IPS DF 6.9 (cell line): ENCODE measurements at regions not wholly inside any gene's neighbourhood (a gene's known extent, or its start where the extent isn't known, plus 50 kb on each side); places are given as distances from the start of the nearest gene placed in this dataset.
"Not testable (repeated sequence)": the region's sequence is repeated elsewhere in the genome, so short reads cannot be mapped to it uniquely, and the experiment has no call there.

Experiments
- DNase-seq: peaks from one replicate; pipeline ENCODE4 v3.0.0-alpha.2; 2013; ENCODE audit warnings: low read depth, low spot score
- H3K27ac ChIP-seq: one replicate; pipeline ENCODE4 v1.5.1; 2013; ENCODE audit warnings: low read length, control low read depth
- H3K27me3 ChIP-seq: 2 replicates; pipeline ENCODE4 v1.6.1; 2013; ENCODE audit warnings: mild to moderate bottlenecking, low read length; ENCODE audit not compliant: control insufficient read depth, insufficient read depth
- H3K36me3 ChIP-seq: 2 replicates; pipeline ENCODE4 v1.6.1; 2013; ENCODE audit warnings: low read length; ENCODE audit not compliant: control insufficient read depth, insufficient read depth
- H3K4me1 ChIP-seq: 2 replicates; pipeline ENCODE4 v1.6.1; 2013; ENCODE audit warnings: low read length; ENCODE audit not compliant: control insufficient read depth, insufficient read depth
- H3K4me3 ChIP-seq: 2 replicates; pipeline ENCODE4 v1.5.1; 2013; ENCODE audit warnings: mild to moderate bottlenecking, low read length
- H3K9me3 ChIP-seq: 2 replicates; pipeline ENCODE4 v1.6.1; 2013; ENCODE audit warnings: low read length, inconsistent platforms; ENCODE audit not compliant: control insufficient read depth, insufficient read depth
- WGBS: extraction: QIAGEN DNeasy Blood & Tissue Kit; methylation state at CpG from one replicate; pipeline ENCODE4 v1.1.7; 2013; ENCODE audit warnings: mixed read lengths, missing lambda C conversion rate; ENCODE audit not compliant: insufficient read length, insufficient coverage; 5-methylcytosine and 5-hydroxymethylcytosine counted together

- Histone ChIP-seq H3K4me3 (no peak overlapping the region), H3K27ac (no peak overlapping the region), H3K4me1 (no peaks in the 10 kb centered on the region), H3K27me3 (no peaks in the 10 kb centered on the region), H3K9me3 (no peaks in the 10 kb centered on the region; the same call in 1 of the 2 replicates), H3K36me3 (no peaks in the 10 kb centered on the region)
- WGBS: no CpG with 5 or more reads among the region's 4 CpGs
- no peak for DNase-seq
Measured at GRCh38 chr21:28485301-28486022, 507.2 kb downstream of the LTN1 start.

- H3K36me3 ChIP-seq: no peaks in the 10 kb centered on the region
- no peaks in the 10 kb centered on the region for H3K4me1 ChIP-seq
- no peak for DNase-seq
- H3K27me3 ChIP-seq: no peaks in the 10 kb centered on the region
- no CpG with 5 or more reads among the region's 3 CpGs for WGBS
- no peak overlapping the region for H3K27ac ChIP-seq
- H3K4me3 ChIP-seq: no peak overlapping the region
- H3K9me3 ChIP-seq: no peaks in the 10 kb centered on the region
Measured at GRCh38 chr21:28483301-28484035, 509.2 kb downstream of the LTN1 start.

DNA sequence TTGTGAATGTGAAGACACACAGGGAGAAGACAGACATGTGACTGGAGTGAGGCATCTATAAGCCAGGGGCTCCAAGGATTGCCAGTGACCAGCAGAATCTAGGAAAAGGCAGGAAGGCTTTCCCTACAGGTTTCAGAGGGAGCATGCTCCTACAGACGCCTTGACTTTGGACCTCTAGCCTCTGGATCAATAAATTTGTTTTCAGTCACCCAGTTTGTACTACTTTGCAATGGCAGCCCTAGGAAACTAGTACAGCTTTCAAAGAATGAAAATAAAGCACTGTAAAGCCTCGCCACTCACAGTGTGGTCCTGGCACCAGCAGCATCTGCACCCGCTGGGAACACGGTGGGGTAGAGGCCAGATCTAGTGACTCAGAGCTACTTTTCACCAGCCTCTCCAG lies 510.0 kb downstream of the LTN1 start:
- Histone ChIP-seq H3K9me3 (peaks cover 2% of the 10 kb centered on the region; the same call in 1 of the 2 replicates), H3K27ac (no peak overlapping the region), H3K36me3 (no peaks in the 10 kb centered on the region), H3K27me3 (no peaks in the 10 kb centered on the region), H3K4me3 (no peak overlapping the region), H3K4me1 (no peaks in the 10 kb centered on the region)
- no CpG with 5 or more reads among the region's 4 CpGs for WGBS
- DNase-seq: no peak

- no peak for DNase-seq
- H3K36me3 ChIP-seq: no peaks in the 10 kb centered on the region
- no peak overlapping the region for H3K27ac ChIP-seq
- no CpG with 5 or more reads among the region's 5 CpGs for WGBS
- H3K27me3 ChIP-seq: no peaks in the 10 kb centered on the region
- H3K9me3 ChIP-seq: peaks cover 2% of the 10 kb centered on the region; the same call in 1 of the 2 replicates
- H3K4me1 ChIP-seq: no peaks in the 10 kb centered on the region
- H3K4me3 ChIP-seq: no peak overlapping the region
Measured at GRCh38 chr21:28480470-28480869, 512.2 kb downstream of the LTN1 start.

GRCh38 chr21:28473530-28474220 lies 519.0 kb downstream of the LTN1 start:
- Histone ChIP-seq H3K36me3 (no peaks in the 10 kb centered on the region), H3K4me3 (no peak overlapping the region), H3K9me3 (peaks cover 2% of the 10 kb centered on the region; the same call in 1 of the 2 replicates), H3K4me1 (no peaks in the 10 kb centered on the region), H3K27me3 (no peaks in the 10 kb centered on the region), H3K27ac (no peak overlapping the region)
- DNase-seq: no peak
- no CpG with 5 or more reads among the region's 2 CpGs for WGBS

- WGBS: no CpG with 5 or more reads among the region's 2 CpGs
- H3K4me1 ChIP-seq, H3K9me3 ChIP-seq, H3K36me3 ChIP-seq, H3K27ac ChIP-seq, DNase-seq, H3K27me3 ChIP-seq, H3K4me3 ChIP-seq: not testable (repeated sequence)
Measured at GRCh38 chr21:28472543-28472942, 520.1 kb downstream of the LTN1 start.

GRCh38 chr21:28464988-28465387 lies 527.7 kb downstream of the LTN1 start:
- Histone ChIP-seq H3K27ac (no peak overlapping the region), H3K36me3 (no peaks in the 10 kb centered on the region), H3K27me3 (no peaks in the 10 kb centered on the region), H3K4me1 (no peaks in the 10 kb centered on the region), H3K9me3 (no peaks in the 10 kb centered on the region), H3K4me3 (no peak overlapping the region)
- no peak for DNase-seq
- WGBS: no CpG with 5 or more reads among the region's 5 CpGs

DNA sequence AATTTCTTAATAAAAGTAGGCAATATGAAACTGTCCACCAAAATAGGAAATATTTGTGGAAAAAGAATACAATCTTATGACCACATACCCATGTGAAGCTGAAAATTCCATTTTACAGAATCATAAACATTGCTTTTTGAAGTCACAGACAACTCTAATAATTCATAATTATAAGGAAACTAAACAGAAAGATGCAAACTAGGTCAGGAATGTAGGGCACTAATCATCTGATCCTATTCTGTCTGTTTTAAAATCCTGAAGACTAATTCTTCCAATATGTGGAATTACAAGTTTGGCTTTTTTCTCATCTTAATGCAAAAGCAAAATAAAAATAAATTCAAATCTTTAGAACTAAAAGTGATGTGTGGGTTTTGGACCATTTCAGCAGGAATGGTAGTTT lies 528.6 kb downstream of the LTN1 start:
- no peaks in the 10 kb centered on the region for H3K27me3 ChIP-seq
- DNase-seq: no peak

GRCh38 chr21:28459193-28459592 lies 533.5 kb downstream of the LTN1 start:
- H3K27ac ChIP-seq: no peak overlapping the region
- no peaks in the 10 kb centered on the region for H3K4me1 ChIP-seq
- H3K27me3 ChIP-seq: no peaks in the 10 kb centered on the region
- no peak overlapping the region for H3K4me3 ChIP-seq
- H3K36me3 ChIP-seq: no peaks in the 10 kb centered on the region
- no peak for DNase-seq
- peaks cover 2% of the 10 kb centered on the region; the same call in 1 of the 2 replicates for H3K9me3 ChIP-seq
- no CpG with 5 or more reads among the region's 2 CpGs for WGBS

More for the DNA sequence above, 528.6 kb downstream of the LTN1 start:
- Histone ChIP-seq H3K4me1 (no peaks in the 10 kb centered on the region), H3K9me3 (peaks cover 1% of the 10 kb centered on the region; the same call in 1 of the 2 replicates), H3K36me3 (no peaks in the 10 kb centered on the region), H3K27ac (no peak overlapping the region), H3K4me3 (no peak overlapping the region)

- Histone ChIP-seq H3K4me1 (no peaks in the 10 kb centered on the region), H3K27me3 (no peaks in the 10 kb centered on the region), H3K4me3 (no peak overlapping the region), H3K27ac (no peak overlapping the region), H3K36me3 (no peaks in the 10 kb centered on the region), H3K9me3 (peaks cover 2% of the 10 kb centered on the region; the same call in 1 of the 2 replicates)
- no CpG with 5 or more reads among the region's 1 CpG for WGBS
- no peak for DNase-seq
Measured at GRCh38 chr21:28458446-28458845, 534.2 kb downstream of the LTN1 start.
